HG03378 (cell line): ENCODE measurements at regions not wholly inside any gene's neighbourhood (a gene's known extent, or its start where the extent isn't known, plus 50 kb on each side); places are given as distances from the start of the nearest gene placed in this dataset.
"Not testable (repeated sequence)": the region's sequence is repeated elsewhere in the genome, so short reads cannot be mapped to it uniquely, and the experiment has no call there.

Experiments used
- ATAC-seq: cut with Tn5 transposase; IDR thresholded peaks from one replicate; pipeline ENCODE4 v1.9.1; 2021; ENCODE audit warnings: mild to moderate bottlenecking, moderate library complexity; ENCODE audit not compliant: unreplicated experiment

DNA sequence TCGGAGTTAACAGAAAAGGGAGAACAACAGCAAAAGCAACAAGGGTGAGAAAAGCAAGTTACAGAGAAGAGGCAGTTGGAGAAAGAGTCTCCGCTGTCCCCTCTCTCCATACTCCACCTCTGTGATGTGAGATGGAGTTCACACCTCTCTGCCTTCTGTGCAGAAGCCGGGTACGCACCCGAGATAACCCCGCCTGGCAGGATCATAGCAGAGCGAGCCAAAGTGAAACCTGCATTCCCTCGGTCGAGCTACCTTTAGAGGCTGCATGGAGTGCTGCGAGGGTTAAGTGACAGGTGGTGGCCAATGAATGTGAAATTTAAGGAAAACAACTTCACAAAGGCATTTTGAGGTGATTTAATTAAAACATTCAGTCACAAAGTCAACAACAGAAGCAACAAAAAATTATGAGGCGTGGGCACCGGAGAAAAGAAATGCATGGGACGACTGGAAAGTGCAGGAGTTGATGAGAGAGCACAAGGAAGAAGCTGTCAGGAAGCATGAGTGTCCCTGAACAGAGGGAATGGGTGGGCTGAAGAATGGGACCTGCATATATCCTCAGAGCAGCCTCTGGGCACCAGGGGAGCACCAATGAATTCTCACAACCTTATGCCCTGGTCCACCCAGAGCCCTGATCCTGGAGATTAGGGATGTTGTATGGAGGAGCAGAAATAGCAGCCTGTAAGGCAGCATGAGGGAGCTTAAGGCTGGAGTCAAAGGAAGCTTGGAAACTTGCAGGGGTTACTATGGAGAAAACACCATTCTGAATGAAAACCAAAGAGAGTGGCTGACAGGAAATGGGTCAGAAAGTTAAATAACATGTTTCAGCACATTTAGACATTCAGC is 208.3 kb downstream of the EMP1 start:
- no peak for ATAC-seq

DNA sequence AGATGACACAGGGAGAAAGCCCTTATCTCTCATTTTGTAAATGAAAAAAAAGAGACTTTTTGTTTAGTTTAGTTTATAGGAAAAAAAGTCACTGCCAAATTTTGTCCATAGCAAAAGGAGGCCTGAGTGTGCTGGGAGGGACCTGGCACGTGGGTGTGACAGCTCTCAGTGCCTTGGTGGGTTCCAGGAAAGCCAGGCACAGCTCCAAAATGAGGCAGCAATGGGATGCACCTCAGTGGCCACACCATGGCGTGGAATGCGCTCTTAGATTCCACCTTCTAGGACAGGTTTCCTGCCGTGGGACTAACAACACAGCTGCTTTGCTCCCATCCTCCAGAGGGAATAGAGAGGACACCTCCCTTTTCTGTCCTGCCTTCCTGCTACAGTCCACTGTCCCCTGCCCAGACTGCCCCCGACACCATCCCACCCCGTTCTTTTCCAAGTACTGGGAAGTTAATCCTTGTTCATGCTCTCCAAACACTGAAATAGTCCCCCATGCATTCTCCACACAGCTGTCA is 207.6 kb downstream of the EMP1 start:
- ATAC-seq = no peak

DNA sequence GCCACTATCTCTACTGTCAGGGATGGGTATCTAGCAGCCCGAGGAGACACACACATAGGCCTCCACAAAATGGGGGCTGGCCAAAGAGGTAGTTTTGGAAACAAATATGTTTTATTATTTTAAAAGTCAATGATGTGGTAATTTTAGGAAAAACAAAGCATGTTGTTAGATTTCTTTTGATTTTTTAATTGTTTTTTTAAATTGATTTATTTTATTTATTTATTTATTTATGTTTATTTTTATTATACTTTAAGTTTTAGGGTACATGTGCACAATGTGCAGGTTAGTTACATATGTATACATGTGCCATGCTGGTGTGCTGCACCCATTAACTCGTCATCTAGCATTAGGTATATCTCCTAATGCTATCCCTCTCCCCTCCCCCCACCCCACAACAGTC is 194.8 kb downstream of the EMP1 start:
- ATAC-seq = not testable (repeated sequence)

DNA sequence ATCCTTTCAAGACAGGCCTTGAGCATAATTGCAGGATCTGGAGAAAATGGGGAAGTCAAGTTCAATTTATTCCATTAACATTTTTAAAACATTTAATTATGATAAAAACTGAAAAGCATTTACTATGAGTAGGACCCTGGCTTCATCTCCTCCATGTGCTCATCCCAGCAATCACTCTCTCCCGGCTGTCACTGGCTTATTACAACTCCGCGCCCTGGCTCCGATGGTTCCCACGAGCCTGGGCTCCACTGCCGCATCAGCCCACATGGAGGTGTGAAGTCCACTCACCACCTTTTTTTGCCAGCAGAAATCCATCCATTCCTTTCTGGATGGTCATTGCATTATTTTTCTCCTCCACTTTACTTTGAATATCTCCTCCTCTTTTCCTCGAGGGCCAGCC is 194.4 kb downstream of the EMP1 start:
- ATAC-seq = no peak

DNA sequence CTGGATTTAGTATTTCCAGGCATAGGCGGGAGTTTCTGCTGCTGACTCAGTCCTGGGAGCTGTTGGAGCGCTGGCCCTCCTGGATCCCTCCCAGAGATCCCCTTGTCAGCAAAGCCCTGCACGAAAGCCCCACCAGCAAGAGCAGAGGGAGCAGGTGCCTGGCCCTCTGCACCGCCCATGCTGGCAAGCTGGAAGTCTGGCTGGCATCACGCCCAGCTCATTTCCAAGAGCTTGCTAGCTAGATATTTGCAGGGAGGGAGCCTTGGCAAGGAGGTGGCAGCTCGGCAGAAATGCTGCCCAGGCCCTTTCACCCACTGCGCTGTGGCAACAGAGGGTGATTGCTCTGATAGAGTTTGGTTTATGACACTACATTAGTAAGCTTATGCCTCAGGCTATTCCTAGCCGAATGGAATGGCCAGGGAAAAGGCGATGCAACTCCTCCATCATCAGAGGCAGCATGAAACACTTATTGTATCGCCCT is 193.9 kb downstream of the EMP1 start:
- ATAC-seq = no peak

DNA sequence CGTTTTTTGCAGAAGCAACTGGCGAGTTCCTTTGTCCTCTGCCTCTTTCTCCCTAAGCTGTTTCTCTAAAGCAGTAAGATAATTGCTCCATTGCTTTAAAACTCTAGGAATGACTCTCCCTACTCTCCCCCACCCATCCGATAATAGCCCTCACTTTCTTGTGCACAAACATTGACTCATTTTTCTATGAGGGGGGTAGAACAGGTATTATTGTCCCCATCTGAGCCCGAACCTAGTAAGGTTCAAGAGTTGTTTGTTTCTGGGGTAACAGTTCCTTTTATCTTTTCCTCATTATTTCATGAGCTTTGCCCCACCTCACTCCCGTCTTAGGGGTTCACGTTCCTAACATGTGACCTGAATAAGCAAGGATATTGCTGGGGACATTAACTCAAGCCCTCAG is 190.6 kb downstream of the EMP1 start:
- no peak for ATAC-seq

DNA sequence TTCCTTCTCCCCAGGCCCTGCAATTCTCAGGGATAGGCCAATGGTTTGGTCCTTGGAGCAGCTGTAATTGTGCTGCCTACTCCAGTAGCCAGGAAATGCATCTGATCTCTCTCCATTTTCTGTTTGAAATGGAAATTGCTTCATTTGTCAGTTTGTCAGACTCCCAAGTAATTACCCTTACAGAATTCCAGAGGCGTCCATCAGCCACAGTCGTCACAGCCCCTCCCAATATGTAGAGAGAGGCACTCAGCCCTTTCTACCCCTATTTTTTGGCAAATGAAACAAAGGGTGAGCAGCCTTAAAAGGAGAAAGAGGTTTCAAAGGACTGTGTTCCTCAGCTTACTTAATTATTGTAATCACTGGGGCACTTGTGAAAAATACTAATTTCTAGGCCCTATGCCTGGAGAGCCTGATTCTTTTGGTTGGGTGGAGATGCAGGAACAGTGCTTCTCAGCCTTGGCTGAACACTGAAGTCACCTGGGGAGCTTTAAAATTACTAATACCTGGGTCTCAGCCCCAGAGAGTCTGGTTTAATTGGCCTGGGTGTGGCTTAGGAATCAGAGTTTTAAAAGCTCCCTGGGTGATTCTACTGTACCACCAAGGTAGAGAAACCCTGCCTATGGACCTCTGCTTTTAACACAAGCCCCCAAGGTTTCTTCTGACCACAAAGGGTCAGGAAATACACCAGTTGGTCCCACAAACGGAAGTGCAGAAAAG is 190.0 kb downstream of the EMP1 start:
- ATAC-seq = no peak

DNA sequence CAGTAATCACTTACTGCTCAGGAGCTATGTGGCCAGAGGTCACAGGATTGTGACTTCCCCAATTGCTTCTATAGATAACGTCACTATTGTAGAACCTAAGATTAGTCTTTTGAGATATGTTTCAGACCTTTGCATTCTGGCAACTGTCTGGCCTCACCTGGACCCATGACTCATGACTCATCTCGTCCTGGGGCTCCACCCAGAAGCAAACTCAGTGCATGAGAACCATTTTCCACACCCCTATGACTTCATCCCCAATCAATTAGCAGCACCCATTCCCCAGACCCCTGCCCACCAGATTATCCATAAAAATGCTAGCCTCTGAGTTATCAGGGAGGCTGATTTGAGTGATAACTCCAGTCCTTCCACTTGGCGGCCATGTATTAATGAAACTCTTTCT is 186.9 kb downstream of the EMP1 start:
- no peak for ATAC-seq

DNA sequence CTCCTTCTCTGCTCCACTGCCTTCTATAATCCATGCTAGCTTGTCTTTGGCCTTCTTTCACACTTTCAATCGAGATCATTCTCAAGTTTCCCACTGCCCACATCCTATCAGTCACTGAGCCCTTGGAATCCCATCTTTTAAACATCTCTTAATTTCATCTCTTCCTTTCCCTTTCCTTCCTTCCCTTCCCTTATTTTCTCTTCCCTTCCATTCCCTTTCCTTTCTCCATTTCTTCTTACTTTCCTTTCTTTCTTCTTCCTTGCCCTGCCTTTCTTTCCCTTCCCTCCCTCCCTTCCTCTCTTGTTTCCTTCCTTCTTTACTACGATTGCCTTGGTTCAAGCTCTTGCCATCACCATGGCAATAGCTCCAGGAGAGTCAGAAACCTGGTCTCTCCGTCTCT is 183.8 kb downstream of the EMP1 start:
- ATAC-seq = no peak

DNA sequence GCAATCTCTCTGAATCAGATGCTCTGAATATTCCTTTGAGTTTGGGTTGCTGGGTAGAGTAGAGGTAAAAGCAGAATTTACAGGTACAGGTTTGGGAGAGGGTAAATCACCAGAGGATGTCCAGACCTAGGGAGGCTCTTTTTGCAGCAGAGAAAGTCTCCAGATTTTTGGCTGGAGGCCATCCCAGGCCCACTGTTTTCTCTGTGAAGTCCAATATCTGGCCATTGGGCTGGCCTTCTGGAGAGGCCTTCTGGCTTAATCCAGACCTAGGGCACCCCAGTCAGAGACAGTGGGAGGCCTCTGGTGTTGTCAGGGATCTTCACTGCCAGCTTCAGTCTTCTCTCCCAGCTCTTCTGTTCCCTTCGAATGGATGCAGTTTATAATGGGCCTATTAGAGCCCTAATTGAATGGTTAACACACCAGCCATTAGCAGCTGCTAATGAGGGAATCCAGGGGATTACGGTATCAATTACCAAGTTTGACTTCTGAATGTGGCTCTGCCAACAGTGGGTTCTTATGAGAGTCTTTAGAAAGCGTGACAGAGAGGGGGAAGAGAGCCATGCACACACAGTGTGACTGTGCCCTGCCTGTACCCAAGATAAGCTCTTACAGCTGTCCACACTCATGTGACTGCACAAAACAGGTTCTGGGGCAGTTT is 183.1 kb downstream of the EMP1 start:
- no peak for ATAC-seq

DNA sequence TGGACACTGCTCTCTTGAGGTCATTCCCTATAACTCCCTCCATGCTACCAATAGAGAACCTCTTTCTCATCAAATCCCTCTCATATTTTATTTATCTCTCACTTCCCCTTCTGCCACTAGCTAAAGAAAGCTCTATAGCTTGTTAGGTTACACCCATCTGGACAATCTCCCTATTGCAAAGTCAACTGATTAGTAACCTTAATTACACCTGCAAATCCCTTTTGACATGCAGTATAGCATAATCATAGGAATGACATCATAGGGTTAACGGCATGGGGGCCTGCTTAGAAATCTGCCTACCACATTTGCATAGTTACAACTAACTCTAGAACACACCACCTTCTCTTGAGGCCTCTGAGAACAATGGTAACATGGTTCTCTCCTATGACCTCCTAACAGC is 181.2 kb downstream of the EMP1 start:
- ATAC-seq = no peak

DNA sequence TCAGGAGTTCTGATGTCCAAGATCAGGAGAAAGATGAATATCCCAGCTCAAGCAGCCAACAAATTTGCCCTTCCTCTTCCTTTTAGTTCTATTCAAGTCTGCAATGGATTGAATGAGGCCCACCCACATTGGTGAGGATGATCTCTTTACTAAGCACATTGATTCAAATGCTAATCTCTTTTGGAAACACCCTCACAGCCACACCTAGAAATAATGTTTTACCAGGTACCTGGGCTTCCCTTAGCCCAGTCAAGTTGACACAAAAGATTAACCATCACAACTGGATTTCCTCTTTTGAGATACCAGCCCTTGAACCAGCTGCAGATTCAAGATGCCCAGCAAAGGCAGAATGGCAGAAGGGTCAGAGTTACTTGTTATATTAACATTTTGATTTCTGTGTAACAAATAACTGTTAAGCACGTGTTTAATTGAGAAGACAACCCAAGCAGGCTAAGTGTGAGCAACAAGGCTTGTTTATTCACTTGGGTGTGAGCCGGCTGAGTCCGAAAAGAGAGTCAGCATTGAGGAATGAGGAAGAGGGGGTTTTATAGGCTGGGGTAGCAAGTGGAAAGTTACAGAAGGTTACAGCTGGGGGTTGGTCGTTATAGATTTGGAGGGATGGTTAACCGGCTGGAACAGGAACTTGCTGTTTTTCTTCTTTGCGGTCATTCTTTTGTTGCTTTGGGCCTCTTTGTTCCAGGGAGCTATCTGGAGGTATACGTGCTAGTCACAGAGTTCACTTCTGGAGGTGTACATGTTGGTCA is 180.3 kb downstream of the EMP1 start:
- ATAC-seq = no peak

DNA sequence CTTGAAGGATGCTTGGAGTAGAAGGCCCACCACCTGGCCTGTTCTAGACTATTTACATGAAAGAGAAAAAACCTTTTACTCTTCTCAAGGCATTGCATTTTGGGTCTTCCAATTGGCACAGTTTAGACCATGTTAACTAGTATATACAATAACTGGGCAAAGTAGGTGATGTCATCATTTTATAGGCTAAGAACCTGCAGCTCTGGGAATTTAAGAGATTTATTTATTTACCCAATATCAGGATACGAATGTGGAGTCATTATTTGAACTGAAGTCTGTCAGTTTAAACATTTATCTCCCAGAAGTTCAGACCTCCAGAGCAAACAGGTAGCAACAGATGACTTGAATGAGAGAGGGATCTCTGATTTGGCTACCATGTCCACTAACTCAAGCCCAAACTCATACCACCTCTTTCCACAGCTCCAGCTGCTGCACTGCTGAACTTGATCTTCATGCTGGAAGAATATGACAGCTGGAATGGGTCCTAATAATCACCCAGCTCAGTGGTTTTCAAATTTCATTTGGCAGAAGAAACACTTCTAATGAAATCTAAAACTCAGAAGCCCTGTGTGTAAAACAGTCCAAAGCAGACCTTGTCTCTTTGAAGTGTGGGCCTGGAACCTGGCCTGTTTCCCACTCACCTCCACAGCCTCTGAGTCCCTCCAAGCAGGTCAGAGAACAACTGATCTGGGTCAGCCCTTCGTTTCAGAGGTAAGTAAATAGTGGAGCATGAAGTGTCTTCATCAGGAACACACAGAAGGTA is 179.2 kb downstream of the EMP1 start:
- ATAC-seq = no peak

DNA sequence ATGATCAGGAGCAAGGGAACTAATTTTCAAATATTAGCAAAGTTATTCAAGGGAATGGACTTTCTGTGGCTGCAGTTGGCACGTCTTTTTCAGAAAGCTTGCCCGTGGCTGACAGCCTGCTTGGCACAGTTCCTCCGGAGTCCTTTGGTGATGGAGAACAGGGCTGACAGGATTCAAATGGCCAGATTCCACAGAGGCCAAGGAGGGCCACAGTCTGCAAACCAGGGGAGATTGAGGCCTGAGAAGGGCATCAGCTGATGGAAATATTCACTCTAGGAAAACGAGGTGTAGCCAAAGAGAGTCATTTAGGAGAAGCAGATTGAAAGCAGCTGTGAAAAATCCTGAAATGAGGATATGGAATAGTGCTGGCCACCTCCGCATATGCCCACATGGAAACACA is 178.3 kb downstream of the EMP1 start:
- no peak for ATAC-seq

DNA sequence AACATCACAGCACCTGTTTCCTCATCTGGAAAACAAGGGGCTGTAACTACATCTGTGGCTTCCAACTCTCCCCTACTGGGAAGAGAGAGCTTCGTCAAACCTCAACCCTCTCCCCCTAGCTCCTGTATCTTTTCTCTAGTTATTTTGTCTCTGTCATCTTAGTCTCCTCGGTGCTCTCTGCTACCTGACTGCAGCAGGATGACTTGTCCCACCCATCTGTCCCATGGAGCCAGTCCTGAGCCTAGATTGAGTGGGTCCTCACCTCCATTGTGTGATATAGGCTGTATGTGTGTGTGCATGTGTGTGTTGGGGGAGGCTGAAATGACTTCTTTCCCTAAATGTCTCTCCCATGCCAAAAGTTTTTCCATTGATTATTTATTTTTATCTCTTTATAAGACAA is 177.3 kb downstream of the EMP1 start:
- no peak for ATAC-seq

DNA sequence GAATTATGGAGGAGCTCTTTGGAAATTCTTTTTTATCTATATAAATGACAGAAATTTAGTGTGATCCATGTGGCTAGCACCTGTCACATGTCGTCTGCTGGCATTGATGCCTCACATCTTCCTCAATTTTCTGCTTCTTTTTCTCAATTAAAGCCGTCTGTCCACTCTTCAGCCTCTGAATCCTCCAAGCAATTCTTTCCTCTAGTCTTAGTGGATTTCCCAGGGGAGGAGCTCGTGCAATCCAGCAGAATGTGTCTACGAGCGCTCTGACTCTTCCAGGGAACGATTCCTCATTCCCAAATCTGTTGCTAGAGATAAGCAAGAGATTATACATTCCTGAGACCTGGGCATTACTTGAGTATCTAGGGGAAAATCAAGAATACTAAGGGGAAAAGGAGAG is 176.6 kb downstream of the EMP1 start:
- ATAC-seq = no peak

DNA sequence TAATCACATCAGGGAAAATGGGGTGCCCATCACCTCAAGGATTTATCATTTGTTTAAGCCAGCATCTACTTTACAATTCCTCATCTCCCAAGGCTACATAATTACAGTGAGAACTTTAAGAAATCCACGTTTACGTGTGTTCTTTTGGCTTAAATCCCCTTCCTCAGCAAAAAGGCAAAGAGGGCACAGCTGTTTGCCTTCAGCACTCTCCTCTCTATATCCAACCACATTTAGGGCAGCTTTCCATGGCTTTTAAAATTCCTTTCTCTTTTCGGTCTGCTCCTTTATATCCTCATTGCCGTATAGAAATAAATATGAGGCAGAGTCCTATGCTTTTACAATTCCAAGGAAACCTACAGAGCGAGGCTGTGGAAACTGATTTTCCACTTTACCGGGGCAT is 175.9 kb downstream of the EMP1 start:
- ATAC-seq = no peak

DNA sequence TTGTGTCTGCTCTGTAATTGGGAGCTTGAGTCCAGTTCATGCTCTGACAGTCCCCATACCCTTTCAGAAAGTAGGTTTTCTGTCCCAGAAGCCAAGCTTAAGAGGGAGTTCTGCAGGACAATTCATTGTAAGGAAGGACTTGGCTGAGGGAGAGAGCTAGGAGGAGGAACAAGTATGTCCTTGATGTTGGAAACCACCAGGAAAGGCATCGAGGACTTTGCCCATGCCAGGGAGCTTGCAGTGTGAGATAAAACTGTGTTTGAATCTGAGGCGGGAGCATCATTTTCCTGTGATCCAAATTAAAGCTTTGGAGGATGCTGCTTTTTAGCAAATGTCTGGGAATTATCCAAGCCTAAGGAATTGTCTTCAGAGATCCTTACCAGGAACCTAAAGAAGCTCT is 175.3 kb downstream of the EMP1 start:
- no peak for ATAC-seq

DNA sequence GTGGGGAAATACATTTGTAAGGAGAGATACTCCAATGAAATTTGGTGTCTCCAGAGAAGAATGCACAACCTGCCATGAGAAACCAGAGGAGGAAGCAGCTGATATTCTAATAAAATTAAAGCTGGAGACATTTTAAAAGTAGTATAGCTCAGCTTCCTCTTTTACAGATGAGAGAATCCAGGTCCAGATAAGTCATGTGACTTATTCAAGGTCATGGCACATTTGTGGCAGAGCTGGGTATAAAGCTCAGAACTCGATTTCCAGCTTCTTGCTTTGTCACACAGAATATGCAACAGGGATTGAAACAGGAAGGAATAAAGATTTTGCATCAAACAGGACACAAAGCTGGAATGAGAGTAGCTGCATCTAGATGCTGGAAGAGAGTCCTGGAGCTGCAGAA is 174.8 kb downstream of the EMP1 start:
- no peak for ATAC-seq

DNA sequence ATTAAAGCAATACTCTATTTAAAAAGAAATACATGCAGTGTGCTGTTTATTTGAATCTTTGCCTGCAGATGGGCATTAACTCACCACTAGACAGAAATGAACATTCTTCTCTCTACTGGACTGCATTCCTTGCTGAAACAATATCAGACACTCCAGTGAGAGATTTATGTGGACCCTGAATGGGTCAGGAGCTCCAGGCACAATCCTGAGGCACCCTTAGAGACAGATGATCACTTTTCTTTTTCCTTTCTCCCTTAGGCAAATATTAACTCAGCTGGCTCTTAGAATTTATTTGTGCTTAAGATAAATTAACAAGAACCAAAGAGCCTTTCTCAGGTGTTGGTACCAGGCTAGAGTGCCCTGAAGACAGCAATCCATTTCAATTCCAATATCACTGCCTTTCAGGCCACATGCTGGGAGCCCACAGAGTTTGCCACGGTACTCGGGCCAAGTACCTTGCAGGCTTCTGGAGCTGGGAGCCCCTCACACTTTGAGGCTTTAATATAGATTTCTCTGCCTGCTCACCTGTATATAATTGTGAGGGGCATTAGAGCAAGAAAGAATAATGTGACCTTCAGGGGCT is 173.0 kb downstream of the EMP1 start:
- no peak for ATAC-seq
